Stimulated activated CD8-positive, alpha-beta memory T cell treated with anti-CD3 and anti-CD28 coated beads, Interleukin-15, amount 100 ng/mL, for 48 hours (primary cell): ENCODE measurements at regions not wholly inside any gene's neighbourhood (a gene's known extent, or its start where the extent isn't known, plus 50 kb on each side); places are given as distances from the start of the nearest gene placed in this dataset.

Experiments
- DNase-seq, 2 donors: peaks; one replicate each; pipeline ENCODE4 v3.0.0-alpha.2; 2020; ENCODE audit warnings: low read depth in 2 of 2

GRCh38 chrX:39328661-39329060 lies 527.4 kb downstream of the MID1IP1 start:
- DNase-seq = no peak

- DNase-seq = peak; percentile 38 to 45
Observed at GRCh38 chrX:39331082-39331704, 529.9 kb downstream of the MID1IP1 start.

GRCh38 chrX:39333451-39333850 lies 532.2 kb downstream of the MID1IP1 start:
- no peak for DNase-seq

GRCh38 chrX:39335513-39336235 lies 534.4 kb downstream of the MID1IP1 start:
- DNase-seq = no peak

- peak in 1 of 2 donors; percentile 22 for DNase-seq
Observed at GRCh38 chrX:39336671-39337311, 535.5 kb downstream of the MID1IP1 start.

- DNase-seq = no peak
Observed at GRCh38 chrX:39337451-39337850, 536.2 kb downstream of the MID1IP1 start.

GRCh38 chrX:39338583-39338982 lies 537.3 kb downstream of the MID1IP1 start:
- DNase-seq = no peak

- no peak for DNase-seq
Observed at GRCh38 chrX:39356119-39356807, 555.0 kb downstream of the MID1IP1 start.

GRCh38 chrX:39360101-39360500 lies 558.8 kb downstream of the MID1IP1 start:
- DNase-seq = no peak

GRCh38 chrX:39361736-39362135 lies 560.5 kb downstream of the MID1IP1 start:
- no peak for DNase-seq

GRCh38 chrX:39367416-39367815 lies 566.2 kb downstream of the MID1IP1 start:
- no peak for DNase-seq

GRCh38 chrX:39372115-39372514 lies 570.9 kb downstream of the MID1IP1 start:
- no peak for DNase-seq

GRCh38 chrX:39377157-39377556 lies 575.9 kb downstream of the MID1IP1 start:
- no peak for DNase-seq

GRCh38 chrX:39377773-39378172 lies 576.5 kb downstream of the MID1IP1 start:
- no peak for DNase-seq

GRCh38 chrX:39381422-39381821 lies 580.2 kb downstream of the MID1IP1 start:
- no peak for DNase-seq

- DNase-seq = no peak
Observed at GRCh38 chrX:39384996-39385395, 583.7 kb downstream of the MID1IP1 start.

GRCh38 chrX:39388730-39389129 lies 587.5 kb downstream of the MID1IP1 start:
- DNase-seq = no peak

- no peak for DNase-seq
Observed at GRCh38 chrX:39396358-39396995, 595.2 kb downstream of the MID1IP1 start.

- DNase-seq = no peak
Observed at GRCh38 chrX:39397561-39398199, 596.4 kb downstream of the MID1IP1 start.

- no peak for DNase-seq
Observed at GRCh38 chrX:39398215-39398962, 597.1 kb downstream of the MID1IP1 start.

- no peak for DNase-seq
Observed at GRCh38 chrX:39398963-39399261, 597.7 kb downstream of the MID1IP1 start.
